ENCODE measurements at regions not wholly inside any gene's neighbourhood (a gene's known extent, or its start where the extent isn't known, plus 50 kb on each side); places are given as distances from the start of the nearest gene placed in this dataset.
"Not testable (repeated sequence)": the region's sequence is repeated elsewhere in the genome, so short reads cannot be mapped to it uniquely, and the experiment has no call there.

GRCh38 chr5:154595662-154596061, 117.6 kb upstream of the HAND1 start:
- FAIRE-seq (no peak), DNase-seq (ENCODE audit: insufficient read length) (no peak)
- TF ChIP-seq POLR2A (IDR thresholded peaks at IDR 0.05; ENCODE audit: low read depth, low read length) (no peak), POLR2AphosphoS5 (IDR thresholded peaks at IDR 0.05; ENCODE audit: low read depth, low read length) (no peak), TAF1 (IDR thresholded peaks at IDR 0.05; ENCODE audit: borderline replicate concordance, low read depth, low read length) (no peak)

- DNase-seq (ENCODE audit: insufficient read length) (no peak), FAIRE-seq (no peak)
- TF ChIP-seq TAF1 (IDR thresholded peaks at IDR 0.05; ENCODE audit: borderline replicate concordance, low read depth, low read length) (no peak), POLR2AphosphoS5 (IDR thresholded peaks at IDR 0.05; ENCODE audit: low read depth, low read length) (no peak), POLR2A (IDR thresholded peaks at IDR 0.05; ENCODE audit: low read depth, low read length) (no peak)
Observed at GRCh38 chr5:154593796-154594195, 115.8 kb upstream of the HAND1 start.

- DNase-seq (ENCODE audit: insufficient read length) (no peak), FAIRE-seq (no peak)
Observed at GRCh38 chr5:154593071-154593470, 115.0 kb upstream of the HAND1 start.

GRCh38 chr5:154590093-154590724, 112.2 kb upstream of the HAND1 start:
- FAIRE-seq (no peak), DNase-seq (ENCODE audit: insufficient read length) (no peak)
- TF ChIP-seq POLR2AphosphoS5 (IDR thresholded peaks at IDR 0.05; ENCODE audit: low read depth, low read length) (no peak), TAF1 (IDR thresholded peaks at IDR 0.05; ENCODE audit: borderline replicate concordance, low read depth, low read length) (no peak), POLR2A (IDR thresholded peaks at IDR 0.05; ENCODE audit: low read depth, low read length) (no peak)

More at GRCh38 chr5:154593071-154593470, 115.0 kb upstream of the HAND1 start:
- TF ChIP-seq POLR2AphosphoS5 (IDR thresholded peaks at IDR 0.05; ENCODE audit: low read depth, low read length) (no peak), POLR2A (IDR thresholded peaks at IDR 0.05; ENCODE audit: low read depth, low read length) (no peak), TAF1 (IDR thresholded peaks at IDR 0.05; ENCODE audit: borderline replicate concordance, low read depth, low read length) (no peak)

- TF ChIP-seq POLR2AphosphoS5 (IDR thresholded peaks at IDR 0.05; ENCODE audit: low read depth, low read length) (no peak), TAF1 (IDR thresholded peaks at IDR 0.05; ENCODE audit: borderline replicate concordance, low read depth, low read length) (no peak), POLR2A (IDR thresholded peaks at IDR 0.05; ENCODE audit: low read depth, low read length) (no peak)
- no peak for DNase-seq (ENCODE audit: insufficient read length)
- no peak for FAIRE-seq
Observed at GRCh38 chr5:154589511-154589910, 111.5 kb upstream of the HAND1 start.

GRCh38 chr5:154588833-154589425, 110.9 kb upstream of the HAND1 start:
- not testable (repeated sequence) for DNase-seq (ENCODE audit: insufficient read length); FAIRE-seq

GRCh38 chr5:154588091-154588774, 110.2 kb upstream of the HAND1 start:
- DNase-seq (ENCODE audit: insufficient read length): no peak
- no peak for TF ChIP-seq POLR2A (IDR thresholded peaks at IDR 0.05; ENCODE audit: low read depth, low read length)
- TF ChIP-seq TAF1 (IDR thresholded peaks at IDR 0.05; ENCODE audit: borderline replicate concordance, low read depth, low read length): no peak
- no peak for TF ChIP-seq POLR2AphosphoS5 (IDR thresholded peaks at IDR 0.05; ENCODE audit: low read depth, low read length)
- no peak for FAIRE-seq

- no peak for FAIRE-seq
- TF ChIP-seq POLR2AphosphoS5 (IDR thresholded peaks at IDR 0.05; ENCODE audit: low read depth, low read length) (no peak), POLR2A (IDR thresholded peaks at IDR 0.05; ENCODE audit: low read depth, low read length) (no peak), TAF1 (IDR thresholded peaks at IDR 0.05; ENCODE audit: borderline replicate concordance, low read depth, low read length) (no peak)
- no peak for DNase-seq (ENCODE audit: insufficient read length)
Observed at GRCh38 chr5:154587123-154588026, 109.3 kb upstream of the HAND1 start.

- no peak for FAIRE-seq
- no peak for DNase-seq (ENCODE audit: insufficient read length)
Observed at GRCh38 chr5:154583671-154584177, 105.7 kb upstream of the HAND1 start.

GRCh38 chr5:154580422-154580821, 102.4 kb upstream of the HAND1 start:
- DNase-seq (ENCODE audit: insufficient read length) (no peak), FAIRE-seq (no peak)
- TF ChIP-seq TAF1 (IDR thresholded peaks at IDR 0.05; ENCODE audit: borderline replicate concordance, low read depth, low read length): no peak

More at GRCh38 chr5:154583671-154584177, 105.7 kb upstream of the HAND1 start:
- TF ChIP-seq TAF1 (IDR thresholded peaks at IDR 0.05; ENCODE audit: borderline replicate concordance, low read depth, low read length): no peak
- no peak for TF ChIP-seq POLR2A (IDR thresholded peaks at IDR 0.05; ENCODE audit: low read depth, low read length)
- no peak for TF ChIP-seq POLR2AphosphoS5 (IDR thresholded peaks at IDR 0.05; ENCODE audit: low read depth, low read length)

GRCh38 chr5:154577416-154577815, 99.4 kb upstream of the HAND1 start:
- no peak for DNase-seq (ENCODE audit: insufficient read length)
- no peak for FAIRE-seq
- TF ChIP-seq POLR2AphosphoS5 (IDR thresholded peaks at IDR 0.05; ENCODE audit: low read depth, low read length) (no peak), POLR2A (IDR thresholded peaks at IDR 0.05; ENCODE audit: low read depth, low read length) (no peak), TAF1 (IDR thresholded peaks at IDR 0.05; ENCODE audit: borderline replicate concordance, low read depth, low read length) (no peak)

Data from GM12892 (cell line).